Skeletal muscle tissue (tissue), 3 donors: ENCODE measurements at regions not wholly inside any gene's neighbourhood (a gene's known extent, or its start where the extent isn't known, plus 50 kb on each side); places are given as distances from the start of the nearest gene placed in this dataset.

Experiments used
- H3K27ac ChIP-seq: one replicate; pipeline ENCODE4 v1.7.0; 2013; ENCODE audit warnings: mild to moderate bottlenecking, low read depth, low read length, inconsistent platforms
- H3K27me3 ChIP-seq, 3 donors: one replicate each; pipeline ENCODE4 v1.7.0; 2013; ENCODE audit warnings: low read length in 3 of 3; ENCODE audit not compliant: control insufficient read depth in 3 of 3, insufficient read depth in 3 of 3
- H3K36me3 ChIP-seq, 3 donors: one replicate each; pipeline ENCODE4 v1.7.0; 2013; ENCODE audit warnings: low read length in 3 of 3; ENCODE audit not compliant: control insufficient read depth in 3 of 3, insufficient read depth in 3 of 3
- H3K4me1 ChIP-seq, 3 donors: one replicate each; pipeline ENCODE4 v1.7.0; 2013; ENCODE audit warnings: low read length in 3 of 3, mild to moderate bottlenecking in 3 of 3; ENCODE audit not compliant: control insufficient read depth in 3 of 3, insufficient read depth in 3 of 3
- H3K4me3 ChIP-seq, 3 donors: one replicate each; pipeline ENCODE4 v1.7.0; 2013; ENCODE audit warnings: low read length in 3 of 3
- H3K9ac ChIP-seq, 3 donors: one replicate each; pipeline ENCODE4 v1.7.0; 2013; ENCODE audit warnings: low read length in 3 of 3, mild to moderate bottlenecking in 3 of 3, moderate library complexity in 2 of 3, low read depth in 1 of 3
- H3K9me3 ChIP-seq, 3 donors: one replicate each; pipeline ENCODE4 v1.7.0; 2013; ENCODE audit warnings: low read length in 3 of 3; ENCODE audit not compliant: control insufficient read depth in 3 of 3
- donor health status: Osteomylitis.

DNA sequence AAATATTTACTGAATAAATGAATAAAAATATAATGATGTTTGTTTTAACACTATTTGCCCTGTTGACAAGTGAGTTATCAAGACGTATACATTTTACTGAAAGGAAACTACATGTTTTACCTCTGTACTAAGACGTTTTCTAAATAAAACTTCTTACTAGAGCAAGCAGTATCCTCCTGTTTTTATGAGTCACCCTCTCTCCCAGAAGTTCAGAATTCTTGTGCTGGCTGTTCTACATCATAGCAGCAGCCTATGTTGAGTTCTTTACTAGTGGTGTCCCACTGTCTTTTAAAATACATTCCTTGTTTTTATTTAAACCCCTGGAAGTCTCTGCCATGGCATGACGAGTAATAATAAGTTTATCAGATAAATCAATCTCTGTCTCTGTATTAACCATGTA is 297.4 kb downstream of the CALCRL start:
- Histone ChIP-seq H3K9ac (no peak overlapping the region), H3K36me3 (no peaks in the 10 kb centered on the region), H3K27ac (no peak overlapping the region), H3K9me3 (peaks cover 0 to 5% (median 0%) of the 10 kb centered on the region in 3 donors), H3K4me3 (no peak overlapping the region), H3K4me1 (no peaks in the 10 kb centered on the region), H3K27me3 (no peaks in the 10 kb centered on the region)

DNA sequence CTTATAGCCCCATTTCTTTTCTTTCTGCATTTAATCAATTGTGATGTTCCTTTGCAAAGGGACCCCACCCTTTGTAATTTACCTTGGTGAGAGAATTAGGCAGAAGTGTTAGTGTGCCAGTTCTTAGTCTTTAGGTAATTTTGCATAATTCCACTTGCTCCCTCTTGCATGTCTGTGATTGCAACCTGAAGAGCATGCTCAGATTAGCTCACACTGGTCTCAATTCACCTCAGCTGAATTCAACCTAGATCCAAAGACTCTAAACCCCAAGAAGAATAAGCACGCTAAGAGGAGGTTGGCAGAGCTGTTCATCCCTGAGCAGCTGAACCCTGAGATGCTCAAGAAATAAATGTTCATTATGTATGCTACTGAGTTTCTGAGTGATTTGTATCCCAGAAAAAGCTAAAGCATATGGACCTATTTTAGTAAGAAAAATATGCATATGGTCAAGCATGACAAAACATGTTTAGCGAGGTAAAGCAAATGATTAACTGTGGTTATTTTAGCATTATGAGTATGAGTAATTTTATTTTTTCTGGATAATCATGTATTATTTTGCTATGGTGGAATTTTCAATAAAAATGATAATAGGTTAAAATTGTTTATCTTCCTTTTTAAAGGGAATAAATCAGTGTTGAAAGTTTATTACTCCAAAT is 299.2 kb upstream of the ZSWIM2 start:
- Histone ChIP-seq H3K9ac (no peak overlapping the region), H3K27me3 (no peaks in the 10 kb centered on the region), H3K27ac (no peak overlapping the region), H3K4me1 (no peaks in the 10 kb centered on the region), H3K4me3 (no peak overlapping the region), H3K9me3 (no peaks in the 10 kb centered on the region), H3K36me3 (no peaks in the 10 kb centered on the region)

DNA sequence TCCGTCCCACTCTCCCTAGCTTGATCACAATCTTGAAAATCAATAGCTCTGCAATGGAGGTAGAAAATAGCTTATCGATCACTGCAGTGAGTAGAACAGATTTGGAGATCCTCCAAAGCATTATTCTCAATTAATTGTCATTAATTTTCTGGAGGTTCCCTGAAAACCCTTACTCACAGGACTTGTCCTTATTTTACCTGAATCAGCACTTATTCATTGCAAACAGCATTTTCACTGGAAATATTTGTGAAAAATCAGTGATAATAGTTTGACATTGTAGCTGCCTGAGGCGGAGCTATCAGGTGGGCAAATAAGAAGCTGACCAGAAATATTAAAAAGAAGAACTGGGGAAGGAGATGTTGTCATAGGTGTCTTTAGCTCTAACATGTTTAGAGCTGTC is 294.6 kb upstream of the ZSWIM2 start:
- no peaks in the 10 kb centered on the region for H3K9me3 ChIP-seq
- H3K4me3 ChIP-seq = no peak overlapping the region
- H3K4me1 ChIP-seq = no peaks in the 10 kb centered on the region
- H3K36me3 ChIP-seq = no peaks in the 10 kb centered on the region
- no peak overlapping the region for H3K27ac ChIP-seq
- H3K9ac ChIP-seq = no peak overlapping the region
- no peaks in the 10 kb centered on the region for H3K27me3 ChIP-seq

DNA sequence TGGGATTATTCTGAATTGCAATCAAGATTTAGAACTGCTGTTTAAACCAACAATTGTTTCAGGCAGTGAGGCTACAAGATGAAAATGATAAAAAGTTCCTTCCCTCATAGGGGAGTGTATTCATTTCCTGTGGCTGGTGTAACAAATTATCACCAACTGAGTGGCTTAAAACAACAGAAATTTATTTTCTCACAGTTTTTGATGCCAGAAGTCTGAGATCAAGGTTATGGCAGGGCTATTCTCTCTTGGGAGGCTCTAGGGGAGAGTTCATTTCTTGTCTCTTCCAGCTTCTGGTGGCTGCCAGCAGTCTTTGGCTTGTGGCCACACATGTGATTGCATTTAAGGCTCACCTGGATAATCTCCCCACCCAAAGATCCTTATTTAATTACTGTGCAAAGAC is 290.5 kb upstream of the ZSWIM2 start:
- no peaks in the 10 kb centered on the region for H3K27me3 ChIP-seq
- H3K9ac ChIP-seq = no peak overlapping the region
- H3K4me1 ChIP-seq = no peaks in the 10 kb centered on the region
- no peaks in the 10 kb centered on the region for H3K9me3 ChIP-seq
- H3K4me3 ChIP-seq = no peak overlapping the region
- H3K27ac ChIP-seq = no peak overlapping the region
- H3K36me3 ChIP-seq = no peaks in the 10 kb centered on the region

DNA sequence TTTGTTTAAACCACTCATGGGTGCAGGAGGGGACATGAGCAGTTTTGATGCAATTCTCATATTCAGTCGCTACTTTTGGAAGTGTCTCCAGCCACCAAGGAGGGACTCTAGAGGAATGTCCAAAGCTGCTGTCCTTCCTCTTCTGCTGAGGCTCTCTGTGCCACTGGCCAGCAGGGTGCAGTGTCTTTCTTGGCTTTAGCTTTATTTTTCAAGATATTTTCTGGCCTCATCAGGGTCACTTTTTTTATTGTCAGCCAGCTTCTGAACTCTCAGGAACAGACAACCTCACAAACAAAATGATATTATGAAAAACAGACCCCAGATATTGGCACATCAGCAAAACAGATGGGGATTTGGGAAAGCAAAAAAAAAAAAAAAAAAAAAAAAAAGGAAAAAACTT is 289.3 kb upstream of the ZSWIM2 start:
- Histone ChIP-seq H3K9me3 (no peaks in the 10 kb centered on the region), H3K27me3 (no peaks in the 10 kb centered on the region), H3K27ac (no peak overlapping the region), H3K36me3 (no peaks in the 10 kb centered on the region), H3K4me1 (no peaks in the 10 kb centered on the region), H3K4me3 (no peak overlapping the region), H3K9ac (no peak overlapping the region)

DNA sequence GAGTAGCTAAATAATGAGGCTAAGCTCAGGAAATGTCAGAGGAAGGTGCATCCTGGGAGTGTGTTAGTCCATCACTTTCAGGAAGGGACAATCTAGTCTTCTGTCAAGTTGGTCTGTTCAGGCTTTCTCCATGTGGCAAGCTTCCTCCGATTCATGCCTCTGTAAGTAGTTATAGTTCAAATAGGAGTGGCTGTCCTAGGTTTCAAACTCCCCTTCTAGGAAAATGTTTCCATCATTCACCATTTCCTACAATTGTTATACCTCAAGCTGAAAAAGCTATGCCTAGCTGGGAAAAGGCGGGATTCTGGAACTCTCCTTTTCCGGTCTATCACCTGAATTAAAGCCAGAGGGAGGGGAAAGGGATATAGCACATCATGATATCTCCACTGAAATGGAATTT is 287.7 kb upstream of the ZSWIM2 start:
- no peaks in the 10 kb centered on the region for H3K36me3 ChIP-seq
- H3K27me3 ChIP-seq = no peaks in the 10 kb centered on the region
- no peak overlapping the region for H3K9ac ChIP-seq
- H3K4me1 ChIP-seq = no peaks in the 10 kb centered on the region
- no peak overlapping the region for H3K4me3 ChIP-seq
- H3K9me3 ChIP-seq = no peaks in the 10 kb centered on the region
- H3K27ac ChIP-seq = no peak overlapping the region

DNA sequence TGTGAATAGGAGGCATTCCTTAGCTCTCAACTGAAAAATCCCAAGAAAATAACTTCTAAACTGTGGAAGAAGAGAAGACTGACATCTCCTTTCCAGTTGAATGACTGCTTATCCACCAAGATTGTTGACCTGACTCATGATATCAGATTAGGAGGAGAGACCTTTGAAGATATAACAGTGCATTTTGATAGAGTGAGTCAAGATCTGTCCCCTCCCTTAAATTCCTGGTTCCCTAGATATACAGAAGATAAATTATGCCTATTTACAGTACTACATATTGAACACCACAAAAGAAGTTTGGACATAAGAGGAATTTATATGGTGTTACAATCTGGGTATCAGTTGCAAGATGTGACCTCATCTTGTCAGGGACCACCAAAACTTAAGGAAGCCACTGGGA is 285.3 kb upstream of the ZSWIM2 start:
- no peaks in the 10 kb centered on the region for H3K27me3 ChIP-seq
- H3K4me1 ChIP-seq = no peaks in the 10 kb centered on the region
- H3K27ac ChIP-seq = no peak overlapping the region
- H3K9me3 ChIP-seq = no peaks in the 10 kb centered on the region
- no peak overlapping the region for H3K4me3 ChIP-seq
- H3K9ac ChIP-seq = no peak overlapping the region
- H3K36me3 ChIP-seq = no peaks in the 10 kb centered on the region

DNA sequence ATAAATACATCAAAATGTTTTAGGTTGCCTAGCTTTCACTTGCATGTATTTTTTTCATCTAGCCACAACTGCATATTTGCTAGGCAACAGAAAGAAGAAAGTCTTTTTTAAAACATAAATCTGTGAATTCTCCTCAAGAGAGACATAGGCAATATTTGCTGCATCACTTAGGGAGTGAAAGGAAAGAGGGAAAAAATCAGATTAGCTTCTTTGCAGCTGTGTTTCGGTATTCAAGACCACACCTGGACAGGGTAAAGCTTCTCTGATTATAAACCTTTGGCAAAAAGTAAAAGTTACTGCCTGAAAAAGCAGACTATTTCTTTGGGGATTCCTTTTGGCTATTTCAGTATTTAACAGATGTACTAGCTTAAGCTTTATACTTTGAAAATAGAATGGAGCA is 280.9 kb upstream of the ZSWIM2 start:
- Histone ChIP-seq H3K4me3 (no peak overlapping the region), H3K27me3 (no peaks in the 10 kb centered on the region), H3K4me1 (no peaks in the 10 kb centered on the region), H3K9me3 (no peaks in the 10 kb centered on the region), H3K9ac (no peak overlapping the region), H3K36me3 (no peaks in the 10 kb centered on the region), H3K27ac (no peak overlapping the region)

DNA sequence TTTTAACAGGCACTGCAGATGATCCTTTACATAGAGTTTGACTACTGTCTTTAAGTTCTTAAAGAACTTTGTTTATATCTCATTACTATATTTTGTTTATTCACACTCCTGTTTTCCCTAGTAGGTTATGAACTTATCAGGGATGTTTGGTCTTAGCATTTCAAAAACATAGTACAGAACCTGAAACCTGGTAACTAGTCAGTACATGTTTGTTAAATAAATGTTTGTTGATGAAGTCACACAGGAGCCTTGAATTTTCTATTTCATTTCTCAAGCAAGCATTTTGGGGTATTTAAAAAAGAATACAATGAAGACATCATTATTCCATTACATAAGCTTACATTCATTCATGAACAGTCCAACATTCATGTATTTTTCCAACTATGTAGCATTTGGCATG is 280.3 kb upstream of the ZSWIM2 start:
- H3K27me3 ChIP-seq = no peaks in the 10 kb centered on the region
- no peak overlapping the region for H3K27ac ChIP-seq
- no peak overlapping the region for H3K9ac ChIP-seq
- H3K9me3 ChIP-seq = no peaks in the 10 kb centered on the region
- no peak overlapping the region for H3K4me3 ChIP-seq
- no peaks in the 10 kb centered on the region for H3K36me3 ChIP-seq
- no peaks in the 10 kb centered on the region for H3K4me1 ChIP-seq

DNA sequence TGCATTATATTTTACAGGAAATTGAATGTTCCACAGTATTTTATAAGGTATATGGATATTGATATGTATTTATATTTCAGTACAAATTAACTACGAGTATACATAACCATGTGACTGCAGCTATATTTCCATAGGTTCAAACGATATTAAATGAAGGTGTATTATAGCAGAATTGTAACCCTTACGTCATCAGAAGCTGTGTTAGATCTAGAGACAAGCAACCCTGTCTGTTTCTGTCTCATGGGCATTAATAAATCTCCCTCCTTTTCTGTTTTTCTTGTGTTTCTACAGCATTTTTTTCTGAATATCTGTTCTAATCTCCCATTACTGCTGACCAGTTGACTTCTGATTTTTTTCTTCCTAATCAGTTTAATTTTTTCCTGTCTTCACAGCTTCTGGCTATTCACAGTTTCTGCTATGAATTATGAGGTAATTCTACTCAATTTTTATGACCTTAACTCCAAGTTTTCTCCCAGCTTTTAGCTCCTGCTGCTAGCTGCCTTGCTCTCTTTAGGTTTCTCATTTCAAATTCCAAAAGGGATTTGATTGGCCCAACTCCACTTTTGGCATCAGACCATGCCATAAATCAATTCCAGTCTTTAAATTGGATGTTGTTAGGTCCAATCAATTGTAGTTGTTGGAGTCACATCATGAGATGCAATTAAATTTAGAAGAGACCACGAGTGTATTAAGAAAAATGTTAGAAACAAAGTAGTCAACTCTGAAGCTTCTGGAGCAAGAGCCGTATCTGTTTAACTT is 277.5 kb upstream of the ZSWIM2 start:
- Histone ChIP-seq H3K4me3 (no peak overlapping the region), H3K27ac (no peak overlapping the region)

More for the DNA sequence above, 277.5 kb upstream of the ZSWIM2 start:
- H3K9ac ChIP-seq = no peak overlapping the region
- no peaks in the 10 kb centered on the region for H3K4me1 ChIP-seq
- no peaks in the 10 kb centered on the region for H3K27me3 ChIP-seq
- H3K36me3 ChIP-seq = no peaks in the 10 kb centered on the region
- H3K9me3 ChIP-seq = no peaks in the 10 kb centered on the region
